Astrocyte (in vitro differentiated cells and primary cell): ENCODE measurements at regions not wholly inside any gene's neighbourhood (a gene's known extent, or its start where the extent isn't known, plus 50 kb on each side); places are given as distances from the start of the nearest gene placed in this dataset.

Experiments
- CTCF ChIP-seq: IDR thresholded peaks from 2 replicates; pipeline ENCODE4 v1.5.1; 2011; ENCODE audit warnings: low read depth, mild to moderate bottlenecking, inconsistent platforms, low read length, moderate library complexity; ENCODE audit not compliant: insufficient read depth
- EZH2 ChIP-seq: IDR thresholded peaks from 2 replicates; pipeline ENCODE4 v1.6.1; 2012; ENCODE audit warnings: mild to moderate bottlenecking, low read length, inconsistent platforms; ENCODE audit not compliant: insufficient read depth

- TF ChIP-seq CTCF (no peak), EZH2 (no peak)
These were observed 1152.0 kb downstream of the KHDRBS2 start for GRCh38 chr6:61134028-61134427.
